RWPE1 (cell line): ENCODE measurements at regions not wholly inside any gene's neighbourhood (a gene's known extent, or its start where the extent isn't known, plus 50 kb on each side); places are given as distances from the start of the nearest gene placed in this dataset.

Source experiments
- CTCF ChIA-PET: fragments of 350-600 bp; sonication (Branson Sonifier 250); formaldehyde crosslinking; extraction: SDS; loops from one replicate; lab custom pipeline; 2021; lab: Yijun Ruan, JAX
- POLR2A ChIA-PET: fragments of 400-600 bp; formaldehyde crosslinking; extraction: SDS; loops from one replicate; lab custom pipeline; 2020; ENCODE audit warnings: antibody characterized with exemption; ENCODE audit not compliant: low non-redundant PET; lab: Yijun Ruan, JAX
- DNase-seq: peaks from one replicate; pipeline ENCODE4 v3.0.0; 2012; ENCODE audit warnings: low spot score
- H3K27ac ChIP-seq: fragments of 450-650 bp; 2 replicates; pipeline ENCODE4 v1.5.1; 2017
- CTCF ChIP-seq: fragments of 450-650 bp; conservative IDR thresholded peaks from 2 replicates; pipeline ENCODE4 v1.5.1; 2017; ENCODE audit warnings: low read depth, mild to moderate bottlenecking

- DNase-seq, result no peak
- no peak for TF ChIP-seq CTCF
- CTCF ChIA-PET, result no interaction called here
- H3K27ac ChIP-seq, result no peak overlapping the region
- POLR2A ChIA-PET, result no interaction called here
Observed at GRCh38 chr4:38610521-38610920, 53.5 kb upstream of the KLF3 start.

- H3K27ac ChIP-seq, result no peak overlapping the region
- DNase-seq, result no peak
- POLR2A ChIA-PET, result no interaction called here
- no peak for TF ChIP-seq CTCF
- CTCF ChIA-PET, result no interaction called here
Observed at GRCh38 chr4:38610966-38611431, 53.0 kb upstream of the KLF3 start.

GRCh38 chr4:38611676-38612075, 52.3 kb upstream of the KLF3 start:
- ChIA-PET POLR2A (no interaction called here), CTCF (interaction anchor here (0.7 kb wide), 1 partner anchor 26 kb away, joined by 4 read pairs; no protein-coding TSS in a partner anchor)
- no peak for TF ChIP-seq CTCF
- H3K27ac ChIP-seq, result no peak overlapping the region
- no peak for DNase-seq

GRCh38 chr4:38612646-38613414, 51.2 kb upstream of the KLF3 start:
- no peak for DNase-seq
- ChIA-PET CTCF (no interaction called here), POLR2A (no interaction called here)
- no peak for TF ChIP-seq CTCF
- no peak overlapping the region for H3K27ac ChIP-seq
